Skeletal muscle cell (primary cell): ENCODE measurements at regions not wholly inside any gene's neighbourhood (a gene's known extent, or its start where the extent isn't known, plus 50 kb on each side); places are given as distances from the start of the nearest gene placed in this dataset.
A peak's percentile ranks its signal among the peaks of the same experiment; 100 is the strongest.

Experiments used
- DNase-seq: peaks from one replicate; pipeline ENCODE4 v3.0.0-alpha.2; 2010; ENCODE audit warnings: low read depth
- H3K4me3 ChIP-seq: 2 replicates; pipeline ENCODE4 v1.5.1; 2011; ENCODE audit warnings: low read depth, mild to moderate bottlenecking, control low read depth, low read length, moderate library complexity

GRCh38 chr4:155565776-155566175, 100.9 kb upstream of the GUCY1A1 start:
- no peak overlapping the region for H3K4me3 ChIP-seq
- DNase-seq = no peak

GRCh38 chr4:155565330-155565729, 101.3 kb upstream of the GUCY1A1 start:
- H3K4me3 ChIP-seq = no peak overlapping the region
- DNase-seq = no peak

DNA sequence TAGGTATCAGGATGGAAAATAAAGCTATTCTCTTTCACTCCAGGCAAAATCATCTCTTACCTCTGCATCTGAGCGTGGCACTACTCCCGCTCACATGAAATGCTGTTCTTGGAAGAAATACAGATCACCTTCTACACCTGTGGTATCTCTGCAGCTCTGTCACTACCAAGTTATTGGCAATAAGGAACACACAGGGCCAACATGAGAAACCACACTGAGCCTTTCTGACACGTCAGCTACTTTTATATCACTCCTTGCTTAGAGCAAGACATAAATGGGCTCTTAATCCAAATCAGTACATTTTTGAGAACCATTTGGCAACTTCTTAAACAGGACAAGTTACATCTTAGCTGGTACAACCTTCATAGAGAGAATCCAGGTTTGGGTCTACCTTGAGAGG, 101.8 kb upstream of the GUCY1A1 start:
- H3K4me3 ChIP-seq = no peak overlapping the region
- DNase-seq = no peak

DNA sequence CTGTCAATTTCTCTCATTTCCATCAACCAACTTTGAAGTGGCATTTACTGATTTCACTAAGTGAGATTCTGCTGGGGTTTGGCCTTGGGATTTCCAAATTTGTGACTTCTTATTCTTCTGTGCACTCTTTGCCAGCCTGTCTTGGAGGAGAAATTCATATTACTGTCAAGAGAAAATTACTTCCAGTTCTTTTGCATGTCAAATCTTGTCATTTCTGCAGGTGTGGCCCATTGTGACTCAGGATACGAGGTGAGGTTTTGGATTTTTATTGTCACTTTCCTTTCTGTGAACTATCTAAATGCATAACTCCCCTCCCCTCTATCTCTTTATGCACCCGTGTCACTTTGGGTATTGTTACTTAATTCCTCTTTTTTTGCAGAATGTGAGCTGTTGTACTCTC, 102.6 kb upstream of the GUCY1A1 start:
- no peak for DNase-seq
- no peak overlapping the region for H3K4me3 ChIP-seq

DNA sequence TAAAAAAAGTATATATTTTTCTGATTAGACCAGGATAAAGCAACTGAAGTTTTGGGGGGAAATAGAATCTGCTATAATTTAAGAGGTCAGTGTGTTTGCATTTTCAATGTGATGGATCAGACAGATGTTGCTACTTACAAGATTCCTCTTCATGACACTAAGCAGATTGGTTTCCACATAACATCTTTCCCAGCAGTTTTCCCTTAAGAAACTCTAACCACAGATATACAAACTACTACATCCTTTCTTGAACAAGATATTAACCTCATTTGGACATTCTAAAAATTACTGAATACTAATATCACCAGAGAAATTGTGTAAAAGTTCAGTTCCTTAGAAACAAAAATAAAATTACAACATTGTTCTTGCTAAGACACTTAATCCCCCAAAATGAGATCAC, 106.7 kb upstream of the GUCY1A1 start:
- DNase-seq = no peak
- H3K4me3 ChIP-seq = no peak overlapping the region

DNA sequence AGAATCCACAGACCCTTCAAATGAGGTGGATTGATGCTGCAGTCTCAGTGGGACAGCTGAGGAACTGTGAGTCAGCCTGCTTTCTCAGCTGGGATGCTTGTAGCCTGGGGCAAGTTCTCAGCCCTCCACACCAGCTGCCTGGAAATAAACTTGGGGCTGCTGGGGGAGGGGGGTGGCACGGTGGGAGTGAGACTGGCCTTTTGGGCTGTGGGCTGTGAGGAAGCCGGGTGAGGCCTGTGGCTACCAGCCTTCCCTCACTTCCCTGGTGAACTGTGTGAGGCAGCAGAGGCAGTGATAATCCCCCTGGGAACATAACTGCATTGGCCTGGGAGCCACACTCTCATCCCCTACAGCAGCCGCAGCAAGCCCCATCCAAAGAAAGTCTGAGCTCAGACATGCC, 114.5 kb upstream of the GUCY1A1 start:
- no peak overlapping the region for H3K4me3 ChIP-seq
- no peak for DNase-seq

GRCh38 chr4:155548173-155548572, 118.5 kb upstream of the GUCY1A1 start:
- H3K4me3 ChIP-seq = no peak overlapping the region

GRCh38 chr4:155546451-155546850, 120.2 kb upstream of the GUCY1A1 start:
- no peak overlapping the region for H3K4me3 ChIP-seq
- DNase-seq = no peak

More at GRCh38 chr4:155548173-155548572, 118.5 kb upstream of the GUCY1A1 start:
- DNase-seq = no peak

DNA sequence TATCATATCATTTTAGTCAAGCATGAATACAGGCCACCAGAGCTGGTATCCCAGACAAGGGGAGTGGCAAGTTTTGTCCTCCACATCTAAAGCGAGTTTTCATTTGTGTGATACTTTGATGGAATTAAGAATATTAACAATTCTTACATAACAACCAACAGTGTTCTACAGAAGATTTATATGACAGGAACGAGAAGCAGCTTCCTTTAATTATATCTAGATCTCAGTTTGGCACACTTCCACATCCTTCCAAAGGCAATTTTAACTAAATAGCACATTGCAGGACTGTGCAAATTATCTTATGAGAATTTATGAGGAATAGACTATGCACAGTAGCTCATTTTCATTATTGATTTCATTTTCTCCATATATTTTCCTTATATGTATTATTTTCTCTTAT, 121.2 kb upstream of the GUCY1A1 start:
- H3K4me3 ChIP-seq = no peak overlapping the region
- no peak for DNase-seq

- no peak overlapping the region for H3K4me3 ChIP-seq
- no peak for DNase-seq
Observed at GRCh38 chr4:155544547-155544946, 122.1 kb upstream of the GUCY1A1 start.

- DNase-seq = peak; percentile 47
- H3K4me3 ChIP-seq = no peak overlapping the region
Observed at GRCh38 chr4:155543126-155543765, 123.4 kb upstream of the GUCY1A1 start.

GRCh38 chr4:155542415-155542814, 124.2 kb upstream of the GUCY1A1 start:
- no peak overlapping the region for H3K4me3 ChIP-seq
- DNase-seq = no peak

GRCh38 chr4:155541716-155542115, 124.9 kb upstream of the GUCY1A1 start:
- H3K4me3 ChIP-seq = no peak overlapping the region
- DNase-seq = peak; percentile 42

DNA sequence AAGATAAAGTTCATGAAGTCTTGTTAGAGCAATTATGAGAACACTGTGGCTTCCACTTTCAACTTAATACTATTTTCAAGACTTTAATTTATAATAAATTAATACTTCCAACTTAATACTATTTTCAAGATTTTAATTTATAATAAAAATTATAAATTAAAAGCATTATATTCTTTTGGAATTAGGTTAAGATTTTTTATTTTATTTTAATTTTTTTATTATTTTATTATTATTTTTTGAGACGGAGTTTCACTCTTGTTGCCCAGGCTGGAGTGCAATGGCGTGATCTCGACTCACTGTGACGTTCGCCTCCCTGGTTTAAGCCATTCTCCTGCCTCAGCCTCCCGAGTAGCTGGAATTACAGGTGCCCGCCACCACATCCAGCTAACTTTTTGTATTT, 126.0 kb upstream of the GUCY1A1 start:
- no peak overlapping the region for H3K4me3 ChIP-seq
- DNase-seq = no peak

DNA sequence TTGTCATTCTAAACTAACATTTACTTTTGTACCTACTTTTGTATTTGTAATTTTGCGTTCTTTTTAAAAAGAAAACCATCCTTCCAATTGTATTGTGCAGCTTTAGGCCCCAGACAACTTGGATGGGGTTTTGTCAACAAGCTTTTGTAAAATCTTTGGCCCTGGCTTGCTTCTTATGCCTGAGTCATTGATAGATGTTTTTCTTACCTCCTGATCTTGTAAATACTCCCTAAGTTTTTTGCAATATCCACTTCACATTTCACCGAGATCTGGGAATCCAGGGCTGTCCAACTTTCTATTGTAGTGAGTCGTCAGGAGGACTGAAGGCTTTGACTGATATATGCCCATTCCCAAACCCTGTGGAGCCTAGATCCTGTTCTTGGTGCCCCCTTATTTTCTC, 126.9 kb upstream of the GUCY1A1 start:
- no peak overlapping the region for H3K4me3 ChIP-seq
- DNase-seq = peak; percentile 36

- H3K4me3 ChIP-seq = no peak overlapping the region
- no peak for DNase-seq
Observed at GRCh38 chr4:155535802-155536454, 130.7 kb upstream of the GUCY1A1 start.

DNA sequence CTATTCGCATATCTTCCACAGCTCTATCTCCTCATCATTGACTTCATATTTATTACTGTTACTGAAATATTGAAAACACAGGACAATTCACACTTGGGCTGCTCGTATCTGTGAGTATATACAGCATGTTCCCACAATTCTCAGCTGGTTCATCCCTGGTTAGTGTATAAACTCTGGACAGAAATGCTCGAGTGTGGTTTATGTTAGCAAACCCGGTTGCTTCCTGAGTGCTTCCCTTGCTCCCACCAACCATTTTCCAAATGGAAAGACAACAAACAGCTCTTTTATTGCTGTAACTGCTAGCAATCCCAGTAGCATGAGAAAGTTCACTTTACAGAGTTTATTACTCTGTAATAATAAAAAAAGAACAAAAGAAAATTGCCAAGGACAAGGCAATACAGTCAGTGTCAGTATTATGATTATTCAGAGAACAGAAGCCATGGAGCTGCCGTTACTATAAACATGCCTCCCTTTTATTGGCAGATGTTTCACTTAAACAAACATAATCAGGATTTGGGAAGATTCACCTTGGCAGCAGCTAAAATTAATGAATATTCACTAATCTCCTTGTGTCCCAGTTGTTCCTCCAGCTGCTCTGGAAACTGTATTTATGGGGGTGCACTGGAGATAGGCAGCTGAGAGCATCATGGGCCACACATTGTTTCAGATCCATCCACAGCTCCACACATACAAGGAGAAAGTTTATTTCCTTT, 134.1 kb upstream of the GUCY1A1 start:
- H3K4me3 ChIP-seq = no peak overlapping the region
- DNase-seq = no peak

GRCh38 chr4:155530857-155531256, 135.8 kb upstream of the GUCY1A1 start:
- H3K4me3 ChIP-seq = no peak overlapping the region
- no peak for DNase-seq

DNA sequence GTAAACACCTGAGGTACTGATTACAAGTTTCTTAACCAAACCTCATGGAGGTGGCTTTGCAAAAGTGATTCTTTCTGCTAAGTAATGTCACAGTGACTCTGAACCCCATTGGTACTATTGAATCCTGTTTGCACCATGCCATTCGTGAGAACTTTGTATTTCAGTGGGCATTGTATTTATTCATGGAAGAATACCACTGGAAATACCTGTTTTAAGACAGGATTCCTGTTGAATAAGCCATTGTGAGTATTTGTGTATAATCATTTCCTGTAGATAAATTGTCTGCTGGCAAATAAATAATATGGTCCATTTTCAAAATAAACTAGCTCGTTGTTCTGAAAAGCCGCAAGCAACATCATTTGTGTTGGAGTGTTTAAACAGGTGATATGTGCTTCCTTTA, 136.4 kb upstream of the GUCY1A1 start:
- DNase-seq = no peak
- H3K4me3 ChIP-seq = no peak overlapping the region

DNA sequence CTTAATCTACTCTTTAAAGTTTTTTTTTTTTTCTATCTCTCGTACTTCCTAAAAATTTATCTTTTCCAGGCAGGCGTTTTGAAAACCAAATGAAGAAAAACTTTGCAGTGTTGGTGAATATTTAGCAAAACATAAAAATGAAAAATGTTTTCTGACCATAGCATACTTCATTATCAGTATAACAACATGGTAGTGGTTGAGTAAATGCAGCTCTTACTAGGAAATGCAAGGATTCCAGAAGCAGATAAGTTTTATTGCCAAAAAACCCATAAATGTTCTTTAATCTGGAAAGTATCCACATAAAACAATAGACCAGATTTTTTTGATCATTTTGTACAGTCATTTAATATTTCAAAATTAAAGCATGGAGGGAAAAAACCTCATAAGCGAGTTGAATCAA, 136.9 kb upstream of the GUCY1A1 start:
- no peak for DNase-seq
- H3K4me3 ChIP-seq = no peak overlapping the region

GRCh38 chr4:155529272-155529671, 137.4 kb upstream of the GUCY1A1 start:
- H3K4me3 ChIP-seq = no peak overlapping the region
- DNase-seq = no peak
